ENCODE measurements at regions not wholly inside any gene's neighbourhood (a gene's known extent, or its start where the extent isn't known, plus 50 kb on each side); places are given as distances from the start of the nearest gene placed in this dataset.
A peak's percentile ranks its signal among the peaks of the same experiment; 100 is the strongest.
"Not testable (repeated sequence)": the region's sequence is repeated elsewhere in the genome, so short reads cannot be mapped to it uniquely, and the experiment has no call there.

DNA sequence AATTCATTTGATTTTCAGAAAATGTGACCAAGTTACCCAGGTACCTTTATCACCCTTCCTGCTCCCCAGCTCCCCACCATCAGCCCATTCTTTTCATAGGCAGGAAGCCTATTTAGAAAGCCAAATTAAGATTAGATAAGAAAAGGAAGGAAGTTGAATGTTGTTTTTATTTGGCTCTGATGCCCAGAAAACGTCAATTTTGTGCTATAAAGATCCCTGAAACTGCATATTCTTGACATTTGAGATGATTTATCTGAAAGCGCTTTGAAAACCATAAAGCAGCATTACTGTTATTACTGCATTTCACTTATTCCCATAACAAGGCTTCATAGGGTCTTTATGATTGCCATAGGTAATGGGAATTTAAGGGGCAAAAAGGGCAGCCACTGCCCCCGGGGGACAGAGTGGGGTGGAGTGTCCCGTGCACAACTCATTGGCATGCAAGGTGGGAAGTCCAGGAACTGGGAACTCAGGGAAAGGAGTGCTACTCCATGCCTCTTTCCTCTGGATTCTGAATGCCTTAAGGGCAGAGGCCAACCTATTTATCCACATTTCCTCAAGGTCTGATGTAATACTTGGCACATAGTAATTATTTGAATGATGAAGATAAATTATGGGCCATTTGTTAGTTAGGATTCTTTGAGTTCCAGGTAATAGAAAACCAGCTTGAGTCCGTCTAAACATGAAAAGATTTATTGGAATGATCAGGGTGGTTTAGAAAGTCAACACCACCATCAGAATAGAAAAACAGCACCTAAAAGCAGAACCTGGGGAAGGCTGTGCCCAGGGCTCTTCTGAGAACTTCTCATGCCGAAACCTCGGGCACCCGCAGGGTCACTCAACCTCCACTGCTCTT lies 100.6 kb upstream of the ELMO1 start:
- DNase-seq (ENCODE audit: insufficient read length, low spot score, missing footprints): peak; percentile 21
- no peak overlapping the region for H3K27ac ChIP-seq (ENCODE audit: low read depth, low read length)
- no peak overlapping the region for H3K4me2 ChIP-seq (ENCODE audit: insufficient read depth, low read length)
- no peaks in the 10 kb centered on the region for H3K4me1 ChIP-seq (ENCODE audit: insufficient read depth, low read length)
- H3K4me3 ChIP-seq (ENCODE audit: insufficient read depth, low read length): no peak overlapping the region
- H3K27me3 ChIP-seq (ENCODE audit: insufficient read depth, low read length): no peaks in the 10 kb centered on the region
- H2AFZ ChIP-seq (ENCODE audit: low read length): no peak overlapping the region
- H3K79me2 ChIP-seq (ENCODE audit: insufficient read depth, low read length): no peaks in the 10 kb centered on the region
- H3K36me3 ChIP-seq (ENCODE audit: insufficient read depth, low read length): no peaks in the 10 kb centered on the region
- no peaks in the 10 kb centered on the region for H4K20me1 ChIP-seq (ENCODE audit: insufficient read depth, low read length)
- H3K9me3 ChIP-seq (ENCODE audit: low read depth, low read length): no peaks in the 10 kb centered on the region
- TF ChIP-seq, protein P1, sequence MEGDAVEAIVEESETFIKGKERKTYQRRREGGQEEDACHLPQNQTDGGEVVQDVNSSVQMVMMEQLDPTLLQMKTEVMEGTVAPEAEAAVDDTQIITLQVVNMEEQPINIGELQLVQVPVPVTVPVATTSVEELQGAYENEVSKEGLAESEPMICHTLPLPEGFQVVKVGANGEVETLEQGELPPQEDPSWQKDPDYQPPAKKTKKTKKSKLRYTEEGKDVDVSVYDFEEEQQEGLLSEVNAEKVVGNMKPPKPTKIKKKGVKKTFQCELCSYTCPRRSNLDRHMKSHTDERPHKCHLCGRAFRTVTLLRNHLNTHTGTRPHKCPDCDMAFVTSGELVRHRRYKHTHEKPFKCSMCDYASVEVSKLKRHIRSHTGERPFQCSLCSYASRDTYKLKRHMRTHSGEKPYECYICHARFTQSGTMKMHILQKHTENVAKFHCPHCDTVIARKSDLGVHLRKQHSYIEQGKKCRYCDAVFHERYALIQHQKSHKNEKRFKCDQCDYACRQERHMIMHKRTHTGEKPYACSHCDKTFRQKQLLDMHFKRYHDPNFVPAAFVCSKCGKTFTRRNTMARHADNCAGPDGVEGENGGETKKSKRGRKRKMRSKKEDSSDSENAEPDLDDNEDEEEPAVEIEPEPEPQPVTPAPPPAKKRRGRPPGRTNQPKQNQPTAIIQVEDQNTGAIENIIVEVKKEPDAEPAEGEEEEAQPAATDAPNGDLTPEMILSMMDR (IDR thresholded peaks at IDR 0.05; ENCODE audit: extremely low read depth, low read depth, low read length): no peak

DNA sequence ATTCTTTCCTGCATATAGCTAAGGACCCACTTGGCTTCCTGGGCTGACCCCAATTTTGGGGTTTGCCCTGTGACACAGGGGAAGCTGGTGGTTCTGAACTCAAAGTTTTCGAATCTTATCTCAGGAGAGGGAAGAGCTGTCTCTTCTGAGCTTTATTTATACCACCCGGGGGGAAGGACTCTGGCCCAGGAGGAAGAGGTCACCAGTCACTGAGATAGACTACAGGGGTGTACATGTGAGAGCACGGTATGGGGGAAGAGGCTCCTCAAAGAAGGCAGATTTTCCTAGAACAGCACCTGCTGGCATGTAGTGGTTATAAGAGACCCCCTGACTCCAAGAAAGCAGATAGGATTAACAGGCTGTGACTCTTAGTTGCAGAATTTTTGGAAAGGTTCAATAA lies 101.8 kb upstream of the ELMO1 start:
- no peak overlapping the region for H3K4me2 ChIP-seq (ENCODE audit: insufficient read depth, low read length)
- H2AFZ ChIP-seq (ENCODE audit: low read length): no peak overlapping the region
- H3K36me3 ChIP-seq (ENCODE audit: insufficient read depth, low read length): no peaks in the 10 kb centered on the region
- no peak overlapping the region for H3K27ac ChIP-seq (ENCODE audit: low read depth, low read length)
- H3K9me3 ChIP-seq (ENCODE audit: low read depth, low read length): no peaks in the 10 kb centered on the region
- H3K27me3 ChIP-seq (ENCODE audit: insufficient read depth, low read length): no peaks in the 10 kb centered on the region
- TF ChIP-seq, protein P1 (IDR thresholded peaks at IDR 0.05; ENCODE audit: extremely low read depth, low read depth, low read length): no peak
- H4K20me1 ChIP-seq (ENCODE audit: insufficient read depth, low read length): no peaks in the 10 kb centered on the region
- H3K4me1 ChIP-seq (ENCODE audit: insufficient read depth, low read length): no peaks in the 10 kb centered on the region
- no peak for DNase-seq (ENCODE audit: insufficient read length, low spot score, missing footprints)
- H3K79me2 ChIP-seq (ENCODE audit: insufficient read depth, low read length): no peaks in the 10 kb centered on the region
- H3K4me3 ChIP-seq (ENCODE audit: insufficient read depth, low read length): no peak overlapping the region

DNA sequence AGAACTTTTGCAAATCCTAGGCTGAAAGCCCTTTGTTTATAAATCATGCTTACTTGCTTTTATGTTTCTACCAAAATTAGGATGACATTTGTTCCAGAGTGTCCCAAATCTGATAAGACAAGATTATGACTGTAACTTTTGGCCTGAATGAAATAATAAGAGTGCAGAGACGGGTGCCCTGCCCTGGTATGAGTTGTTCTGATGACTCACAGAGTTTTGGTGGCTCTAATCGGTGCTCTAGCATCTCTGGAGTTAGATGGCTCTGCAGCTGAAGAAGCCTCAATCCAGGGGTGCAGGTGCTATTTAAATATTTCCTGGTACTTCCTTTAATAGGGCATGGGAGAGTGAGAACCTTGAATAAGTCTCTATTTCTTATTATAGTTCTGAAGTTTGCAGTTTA lies 102.2 kb upstream of the ELMO1 start:
- TF ChIP-seq, protein P1 (IDR thresholded peaks at IDR 0.05; ENCODE audit: extremely low read depth, low read depth, low read length): no peak
- Histone ChIP-seq H3K27me3 (ENCODE audit: insufficient read depth, low read length) (no peaks in the 10 kb centered on the region), H3K36me3 (ENCODE audit: insufficient read depth, low read length) (no peaks in the 10 kb centered on the region), H3K4me1 (ENCODE audit: insufficient read depth, low read length) (no peaks in the 10 kb centered on the region), H3K4me2 (ENCODE audit: insufficient read depth, low read length) (no peak overlapping the region), H2AFZ (ENCODE audit: low read length) (no peak overlapping the region), H3K79me2 (ENCODE audit: insufficient read depth, low read length) (no peaks in the 10 kb centered on the region), H3K9me3 (ENCODE audit: low read depth, low read length) (no peaks in the 10 kb centered on the region), H4K20me1 (ENCODE audit: insufficient read depth, low read length) (no peaks in the 10 kb centered on the region), H3K4me3 (ENCODE audit: insufficient read depth, low read length) (no peak overlapping the region), H3K27ac (ENCODE audit: low read depth, low read length) (no peak overlapping the region)
- no peak for DNase-seq (ENCODE audit: insufficient read length, low spot score, missing footprints)

DNA sequence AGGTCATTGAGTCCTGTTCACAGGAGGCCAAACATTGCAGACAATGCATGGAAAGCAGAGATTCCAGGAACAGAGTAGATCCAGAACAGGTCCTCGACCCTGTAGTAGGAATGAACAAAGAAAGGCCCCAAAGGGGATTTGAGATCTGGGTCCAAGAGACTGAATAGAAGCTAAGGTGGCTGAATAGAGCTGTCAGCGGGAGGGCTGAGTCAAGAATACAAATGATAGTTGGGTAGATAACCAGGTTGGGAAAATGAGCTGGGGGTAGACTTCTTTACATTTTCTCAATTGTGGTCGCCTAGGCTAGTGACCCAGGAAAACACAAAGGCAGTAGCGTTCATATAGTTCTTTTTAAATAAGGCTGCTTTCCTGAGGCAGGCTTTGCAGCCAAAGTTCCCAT lies 103.4 kb upstream of the ELMO1 start:
- H3K79me2 ChIP-seq (ENCODE audit: insufficient read depth, low read length): no peaks in the 10 kb centered on the region
- no peaks in the 10 kb centered on the region for H3K36me3 ChIP-seq (ENCODE audit: insufficient read depth, low read length)
- H3K4me1 ChIP-seq (ENCODE audit: insufficient read depth, low read length): no peaks in the 10 kb centered on the region
- no peak overlapping the region for H3K4me3 ChIP-seq (ENCODE audit: insufficient read depth, low read length)
- H3K9me3 ChIP-seq (ENCODE audit: low read depth, low read length): no peaks in the 10 kb centered on the region
- TF ChIP-seq, protein P1 (IDR thresholded peaks at IDR 0.05; ENCODE audit: extremely low read depth, low read depth, low read length): no peak
- H3K4me2 ChIP-seq (ENCODE audit: insufficient read depth, low read length): no peak overlapping the region
- no peaks in the 10 kb centered on the region for H4K20me1 ChIP-seq (ENCODE audit: insufficient read depth, low read length)
- H3K27ac ChIP-seq (ENCODE audit: low read depth, low read length): no peak overlapping the region
- DNase-seq (ENCODE audit: insufficient read length, low spot score, missing footprints): no peak
- H3K27me3 ChIP-seq (ENCODE audit: insufficient read depth, low read length): no peaks in the 10 kb centered on the region
- no peak overlapping the region for H2AFZ ChIP-seq (ENCODE audit: low read length)

DNA sequence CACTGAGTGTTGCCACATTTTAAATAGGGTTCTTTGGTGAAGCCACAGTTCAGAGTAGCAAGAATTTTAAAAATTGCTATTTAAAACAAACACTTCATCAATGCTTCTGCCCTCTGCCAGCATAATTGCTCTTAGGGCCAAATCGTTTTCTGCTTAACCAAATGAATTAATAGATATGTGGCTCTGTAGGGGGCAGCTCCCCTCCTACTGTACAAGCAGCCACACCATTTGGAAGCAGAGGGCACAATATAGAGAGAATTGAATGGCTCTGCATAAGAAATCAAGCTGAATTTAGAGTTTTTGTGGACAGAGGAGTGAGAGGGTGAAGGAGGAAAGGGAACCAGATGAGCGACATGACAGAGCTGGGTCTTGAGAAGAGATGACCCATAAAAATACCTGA lies 103.8 kb upstream of the ELMO1 start:
- not testable (repeated sequence) for DNase-seq (ENCODE audit: insufficient read length, low spot score, missing footprints); H3K27ac ChIP-seq (ENCODE audit: low read depth, low read length); H3K4me2 ChIP-seq (ENCODE audit: insufficient read depth, low read length); H3K9me3 ChIP-seq (ENCODE audit: low read depth, low read length); H3K4me3 ChIP-seq (ENCODE audit: insufficient read depth, low read length); H3K4me1 ChIP-seq (ENCODE audit: insufficient read depth, low read length); H3K27me3 ChIP-seq (ENCODE audit: insufficient read depth, low read length); H3K79me2 ChIP-seq (ENCODE audit: insufficient read depth, low read length); H2AFZ ChIP-seq (ENCODE audit: low read length); H4K20me1 ChIP-seq (ENCODE audit: insufficient read depth, low read length); H3K36me3 ChIP-seq (ENCODE audit: insufficient read depth, low read length)
